ENCODE measurements at regions not wholly inside any gene's neighbourhood (a gene's known extent, or its start where the extent isn't known, plus 50 kb on each side); places are given as distances from the start of the nearest gene placed in this dataset.

DNA sequence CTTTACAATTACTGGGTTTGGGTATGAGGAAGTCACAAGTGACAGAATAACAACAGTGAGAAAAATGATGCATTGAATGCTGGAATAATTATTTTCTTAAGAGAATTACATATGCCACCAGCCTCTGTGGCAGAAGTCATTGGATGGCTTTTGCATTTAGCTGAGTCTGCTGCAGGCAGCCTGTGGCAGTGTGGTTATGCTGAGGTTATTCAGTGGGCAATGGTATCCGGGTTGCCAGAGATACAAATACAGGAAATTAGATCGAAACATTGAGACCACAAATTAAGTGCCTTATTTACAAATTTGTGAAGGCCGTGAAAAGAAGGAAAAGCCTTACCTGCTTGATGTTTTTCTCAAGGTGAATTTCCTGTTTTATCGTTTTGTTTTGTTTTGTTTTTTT is 1050.0 kb downstream of the GALC start:
- H3K27ac ChIP-seq (ENCODE audit: low read length) = no peak overlapping the region
- peaks cover 3% of the 10 kb centered on the region for H3K9me3 ChIP-seq (ENCODE audit: control insufficient read depth, insufficient read depth, low read length)
- ATAC-seq = no peak
- H3K9me3 Mint-ChIP-seq = peaks cover 18 to 19% of the 10 kb centered on the region in 2 donors
- no peaks in the 10 kb centered on the region for H3K27me3 ChIP-seq (ENCODE audit: control insufficient read depth, insufficient read depth, low read length)
- intact Hi-C loops (cut with micrococcal nuclease) = no loop called here
- H3K36me3 Mint-ChIP-seq = no peaks in the 10 kb centered on the region
- H3K4me1 ChIP-seq (ENCODE audit: control insufficient read depth, insufficient read depth, low read length) = no peaks in the 10 kb centered on the region
- no peaks in the 10 kb centered on the region for H3K27me3 Mint-ChIP-seq (ENCODE audit: low read depth in 2 of 2)
- TF ChIP-seq, protein P1, sequence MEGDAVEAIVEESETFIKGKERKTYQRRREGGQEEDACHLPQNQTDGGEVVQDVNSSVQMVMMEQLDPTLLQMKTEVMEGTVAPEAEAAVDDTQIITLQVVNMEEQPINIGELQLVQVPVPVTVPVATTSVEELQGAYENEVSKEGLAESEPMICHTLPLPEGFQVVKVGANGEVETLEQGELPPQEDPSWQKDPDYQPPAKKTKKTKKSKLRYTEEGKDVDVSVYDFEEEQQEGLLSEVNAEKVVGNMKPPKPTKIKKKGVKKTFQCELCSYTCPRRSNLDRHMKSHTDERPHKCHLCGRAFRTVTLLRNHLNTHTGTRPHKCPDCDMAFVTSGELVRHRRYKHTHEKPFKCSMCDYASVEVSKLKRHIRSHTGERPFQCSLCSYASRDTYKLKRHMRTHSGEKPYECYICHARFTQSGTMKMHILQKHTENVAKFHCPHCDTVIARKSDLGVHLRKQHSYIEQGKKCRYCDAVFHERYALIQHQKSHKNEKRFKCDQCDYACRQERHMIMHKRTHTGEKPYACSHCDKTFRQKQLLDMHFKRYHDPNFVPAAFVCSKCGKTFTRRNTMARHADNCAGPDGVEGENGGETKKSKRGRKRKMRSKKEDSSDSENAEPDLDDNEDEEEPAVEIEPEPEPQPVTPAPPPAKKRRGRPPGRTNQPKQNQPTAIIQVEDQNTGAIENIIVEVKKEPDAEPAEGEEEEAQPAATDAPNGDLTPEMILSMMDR (IDR thresholded peaks at IDR 0.05) = no peak
- no peak for DNase-seq
- H3K4me3 Mint-ChIP-seq = no peak overlapping the region
- H3K36me3 ChIP-seq (ENCODE audit: control insufficient read depth, insufficient read depth, low read length) = no peaks in the 10 kb centered on the region
- H3K4me1 Mint-ChIP-seq = no peaks in the 10 kb centered on the region
- no peak overlapping the region for H3K27ac Mint-ChIP-seq
- WGBS (ENCODE audit: insufficient coverage) = 50% methylated on average over 4 of the region's 4 CpGs
- H3K4me3 ChIP-seq (ENCODE audit: low read length) = no peak overlapping the region

DNA sequence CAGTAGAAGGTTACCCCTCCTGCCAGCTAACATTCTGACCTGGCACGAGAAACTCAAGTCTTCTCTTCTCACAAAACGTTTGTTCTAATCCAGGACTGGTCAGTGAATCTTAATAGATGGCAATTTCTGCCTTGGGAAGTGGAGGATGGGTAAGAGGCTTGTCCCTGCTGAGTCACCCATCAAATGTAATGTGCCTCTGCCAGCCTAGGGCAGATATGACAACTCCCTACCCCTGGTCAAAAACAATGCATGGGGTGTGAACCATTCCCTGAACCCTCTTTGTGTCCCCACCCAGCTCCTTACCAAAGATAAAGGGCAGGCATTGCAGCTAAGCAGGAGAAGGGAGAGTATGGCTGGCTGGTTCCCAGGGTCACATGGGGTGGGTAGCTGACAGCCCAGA is 1052.9 kb downstream of the GALC start:
- TF ChIP-seq, protein P1 (IDR thresholded peaks at IDR 0.05) = no peak
- Mint-ChIP-seq H3K9me3 (peaks cover 14 to 17% of the 10 kb centered on the region in 2 donors), H3K36me3 (no peaks in the 10 kb centered on the region), H3K27ac (no peak overlapping the region), H3K27me3 (ENCODE audit: low read depth in 2 of 2) (no peaks in the 10 kb centered on the region), H3K4me3 (no peak overlapping the region), H3K4me1 (no peaks in the 10 kb centered on the region)
- Histone ChIP-seq H3K27ac (ENCODE audit: low read length) (no peak overlapping the region), H3K36me3 (ENCODE audit: control insufficient read depth, insufficient read depth, low read length) (no peaks in the 10 kb centered on the region), H3K4me1 (ENCODE audit: control insufficient read depth, insufficient read depth, low read length) (no peaks in the 10 kb centered on the region), H3K9me3 (ENCODE audit: control insufficient read depth, insufficient read depth, low read length) (peaks cover 3% of the 10 kb centered on the region), H3K4me3 (ENCODE audit: low read length) (no peak overlapping the region), H3K27me3 (ENCODE audit: control insufficient read depth, insufficient read depth, low read length) (no peaks in the 10 kb centered on the region)
- DNase-seq = no peak
- intact Hi-C loops (cut with micrococcal nuclease) = no loop called here
- no CpG with 5 or more reads among the region's 2 CpGs for WGBS (ENCODE audit: insufficient coverage)
- ATAC-seq = no peak

GRCh38 chr14:86938320-86938719 is 1054.7 kb downstream of the GALC start:
- no peaks in the 10 kb centered on the region for H3K36me3 ChIP-seq (ENCODE audit: control insufficient read depth, insufficient read depth, low read length)
- no peak overlapping the region for H3K4me3 ChIP-seq (ENCODE audit: low read length)
- intact Hi-C loops (cut with micrococcal nuclease) = no loop called here
- H3K4me1 ChIP-seq (ENCODE audit: control insufficient read depth, insufficient read depth, low read length) = no peaks in the 10 kb centered on the region
- TF ChIP-seq, protein P1 (IDR thresholded peaks at IDR 0.05) = no peak
- peaks cover 9 to 12% of the 10 kb centered on the region in 2 donors for H3K9me3 Mint-ChIP-seq
- H3K27ac Mint-ChIP-seq = no peak overlapping the region
- DNase-seq (no peak), ATAC-seq (no peak)
- H3K27me3 ChIP-seq (ENCODE audit: control insufficient read depth, insufficient read depth, low read length) = no peaks in the 10 kb centered on the region
- no peaks in the 10 kb centered on the region for H3K4me1 Mint-ChIP-seq
- H3K36me3 Mint-ChIP-seq = no peaks in the 10 kb centered on the region
- H3K9me3 ChIP-seq (ENCODE audit: control insufficient read depth, insufficient read depth, low read length) = peaks cover 3% of the 10 kb centered on the region
- H3K4me3 Mint-ChIP-seq = no peak overlapping the region
- H3K27ac ChIP-seq (ENCODE audit: low read length) = no peak overlapping the region
- WGBS (ENCODE audit: insufficient coverage) = 76% methylated on average over 8 of the region's 8 CpGs
- no peaks in the 10 kb centered on the region for H3K27me3 Mint-ChIP-seq (ENCODE audit: low read depth in 2 of 2)

DNA sequence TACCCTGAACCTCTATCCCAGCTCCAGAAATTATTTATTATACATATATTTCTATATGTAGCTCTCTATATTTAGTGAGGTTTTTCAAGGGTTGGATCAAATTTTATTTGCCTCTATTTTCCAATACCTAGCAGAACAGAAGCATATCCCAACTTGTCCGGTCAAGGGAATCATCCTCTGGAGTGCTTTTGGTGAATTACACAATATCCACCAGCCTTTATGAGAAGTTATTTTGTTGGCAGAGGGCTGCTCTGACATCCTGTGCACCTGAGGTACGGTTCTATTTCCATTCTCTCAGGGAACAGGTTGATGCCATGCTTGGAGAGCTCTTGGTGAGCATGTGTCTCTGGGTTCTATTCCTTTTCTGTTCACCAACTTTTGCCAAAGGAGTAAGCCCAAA is 1056.4 kb downstream of the GALC start:
- ATAC-seq (no peak), DNase-seq (no peak)
- no peaks in the 10 kb centered on the region for H3K27me3 Mint-ChIP-seq (ENCODE audit: low read depth in 2 of 2)
- no peaks in the 10 kb centered on the region for H3K4me1 ChIP-seq (ENCODE audit: control insufficient read depth, insufficient read depth, low read length)
- no peaks in the 10 kb centered on the region for H3K4me1 Mint-ChIP-seq
- H3K4me3 ChIP-seq (ENCODE audit: low read length) = no peak overlapping the region
- H3K36me3 Mint-ChIP-seq = no peaks in the 10 kb centered on the region
- intact Hi-C loops (cut with micrococcal nuclease) = no loop called here
- no peak overlapping the region for H3K27ac Mint-ChIP-seq
- TF ChIP-seq, protein P1 (IDR thresholded peaks at IDR 0.05) = no peak
- WGBS (ENCODE audit: insufficient coverage) = 47% methylated on average over 1 of the region's 2 CpGs
- no peak overlapping the region for H3K27ac ChIP-seq (ENCODE audit: low read length)
- H3K27me3 ChIP-seq (ENCODE audit: control insufficient read depth, insufficient read depth, low read length) = no peaks in the 10 kb centered on the region
- H3K4me3 Mint-ChIP-seq = no peak overlapping the region
- H3K9me3 Mint-ChIP-seq = peaks cover 7 to 11% of the 10 kb centered on the region in 2 donors
- H3K9me3 ChIP-seq (ENCODE audit: control insufficient read depth, insufficient read depth, low read length) = peaks cover 3% of the 10 kb centered on the region
- H3K36me3 ChIP-seq (ENCODE audit: control insufficient read depth, insufficient read depth, low read length) = no peaks in the 10 kb centered on the region
